GM19455 (cell line): ENCODE measurements at regions not wholly inside any gene's neighbourhood (a gene's known extent, or its start where the extent isn't known, plus 50 kb on each side); places are given as distances from the start of the nearest gene placed in this dataset.

Experiments used
- ATAC-seq: cut with Tn5 transposase; IDR thresholded peaks from one replicate; pipeline ENCODE4 v1.9.1; 2021; ENCODE audit not compliant: unreplicated experiment

GRCh38 chr2:8623958-8624591, 57.8 kb upstream of the ID2 start:
- no peak for ATAC-seq

- no peak for ATAC-seq
Observed at GRCh38 chr2:8624855-8625398, 56.9 kb upstream of the ID2 start.

DNA sequence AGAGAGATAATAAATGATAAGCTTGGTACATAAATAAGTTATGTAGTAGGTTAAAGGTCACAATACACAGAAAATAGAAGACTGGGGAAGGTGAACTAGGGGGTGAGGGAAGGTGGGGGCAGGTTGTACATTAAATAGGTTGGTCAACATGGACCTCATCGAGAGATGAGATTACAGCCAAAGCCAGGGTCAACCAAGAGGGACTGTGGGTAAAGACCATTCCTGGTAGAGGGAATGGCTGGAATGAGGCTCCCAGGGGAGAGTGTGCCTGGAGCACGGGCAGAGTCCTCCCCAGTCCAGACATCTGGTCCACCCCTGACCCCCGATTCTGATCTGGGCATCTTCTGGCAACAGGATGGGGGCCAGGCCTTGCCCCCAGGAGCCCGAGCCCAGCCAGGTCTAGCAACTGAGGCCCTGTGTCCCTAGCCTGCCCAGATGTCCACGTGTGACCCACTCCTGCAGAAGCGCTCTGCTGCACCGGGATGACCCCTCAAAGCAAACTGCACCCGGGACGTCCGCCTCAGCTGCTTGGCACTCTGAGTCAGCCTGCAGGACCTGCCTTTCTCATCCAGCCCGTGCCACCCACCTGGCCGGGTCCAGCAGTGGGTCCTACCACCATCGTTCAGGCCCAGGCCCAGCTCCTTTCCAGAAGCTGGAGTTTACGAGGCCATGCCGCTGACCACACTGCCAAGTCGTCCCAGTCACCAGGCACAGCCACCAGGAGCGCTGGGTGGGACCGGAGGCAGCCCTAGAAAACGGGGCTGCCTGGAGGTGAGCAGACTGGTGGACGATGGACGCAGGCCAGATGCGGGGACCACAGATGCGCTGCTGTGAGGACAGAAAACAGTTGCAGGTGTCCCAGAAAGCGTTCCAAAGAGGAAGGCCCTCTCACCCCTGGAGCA, 56.2 kb upstream of the ID2 start:
- no peak for ATAC-seq

- no peak for ATAC-seq
Observed at GRCh38 chr2:8626572-8626971, 55.3 kb upstream of the ID2 start.

GRCh38 chr2:8627019-8627691, 54.7 kb upstream of the ID2 start:
- ATAC-seq: no peak

DNA sequence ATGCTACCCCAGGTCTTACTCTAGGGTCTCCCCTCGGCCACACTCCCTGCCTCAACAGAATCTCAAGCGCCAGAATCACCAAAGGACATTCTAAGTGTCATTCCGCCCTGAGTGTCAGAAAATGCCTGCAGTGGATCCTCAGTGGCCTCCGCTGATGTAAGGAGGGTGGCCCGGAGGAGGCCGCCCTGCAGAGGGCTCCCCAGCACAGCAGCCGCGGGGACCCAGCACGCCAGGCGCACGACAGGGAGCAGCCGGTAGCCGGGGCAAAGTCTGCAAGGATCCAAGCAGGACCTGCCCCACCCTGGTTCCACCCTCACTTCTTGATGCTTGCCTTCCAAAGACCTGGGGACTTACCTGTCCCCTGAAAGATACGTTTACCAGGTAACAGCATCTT, 54.2 kb upstream of the ID2 start:
- ATAC-seq: no peak

GRCh38 chr2:8628179-8628865, 53.5 kb upstream of the ID2 start:
- ATAC-seq: peak; percentile 23

- peak; percentile 61 for ATAC-seq
Observed at GRCh38 chr2:8628866-8629209, 53.0 kb upstream of the ID2 start.

GRCh38 chr2:8629402-8629801, 52.5 kb upstream of the ID2 start:
- no peak for ATAC-seq

- ATAC-seq: no peak
Observed at GRCh38 chr2:8630676-8631464, 51.0 kb upstream of the ID2 start.

- ATAC-seq: no peak
Observed at GRCh38 chr2:8631465-8632005, 50.3 kb upstream of the ID2 start.
